RWPE1 (cell line): ENCODE measurements at regions not wholly inside any gene's neighbourhood (a gene's known extent, or its start where the extent isn't known, plus 50 kb on each side); places are given as distances from the start of the nearest gene placed in this dataset.

Source experiments
- CTCF ChIA-PET: fragments of 350-600 bp; sonication (Branson Sonifier 250); formaldehyde crosslinking; extraction: SDS; loops from one replicate; lab custom pipeline; 2021; lab: Yijun Ruan, JAX
- POLR2A ChIA-PET: fragments of 400-600 bp; formaldehyde crosslinking; extraction: SDS; loops from one replicate; lab custom pipeline; 2020; ENCODE audit warnings: antibody characterized with exemption; ENCODE audit not compliant: low non-redundant PET; lab: Yijun Ruan, JAX
- DNase-seq: peaks from one replicate; pipeline ENCODE4 v3.0.0; 2012; ENCODE audit warnings: low spot score
- H3K27ac ChIP-seq: fragments of 450-650 bp; 2 replicates; pipeline ENCODE4 v1.5.1; 2017
- CTCF ChIP-seq: fragments of 450-650 bp; conservative IDR thresholded peaks from 2 replicates; pipeline ENCODE4 v1.5.1; 2017; ENCODE audit warnings: low read depth, mild to moderate bottlenecking

GRCh38 chr4:156528216-156528615 lies 443.4 kb downstream of the PDGFC start:
- CTCF ChIA-PET, result no interaction called here
- no peak for TF ChIP-seq CTCF
- POLR2A ChIA-PET, result no interaction called here
- no peak overlapping the region for H3K27ac ChIP-seq
- DNase-seq, result no peak

DNA sequence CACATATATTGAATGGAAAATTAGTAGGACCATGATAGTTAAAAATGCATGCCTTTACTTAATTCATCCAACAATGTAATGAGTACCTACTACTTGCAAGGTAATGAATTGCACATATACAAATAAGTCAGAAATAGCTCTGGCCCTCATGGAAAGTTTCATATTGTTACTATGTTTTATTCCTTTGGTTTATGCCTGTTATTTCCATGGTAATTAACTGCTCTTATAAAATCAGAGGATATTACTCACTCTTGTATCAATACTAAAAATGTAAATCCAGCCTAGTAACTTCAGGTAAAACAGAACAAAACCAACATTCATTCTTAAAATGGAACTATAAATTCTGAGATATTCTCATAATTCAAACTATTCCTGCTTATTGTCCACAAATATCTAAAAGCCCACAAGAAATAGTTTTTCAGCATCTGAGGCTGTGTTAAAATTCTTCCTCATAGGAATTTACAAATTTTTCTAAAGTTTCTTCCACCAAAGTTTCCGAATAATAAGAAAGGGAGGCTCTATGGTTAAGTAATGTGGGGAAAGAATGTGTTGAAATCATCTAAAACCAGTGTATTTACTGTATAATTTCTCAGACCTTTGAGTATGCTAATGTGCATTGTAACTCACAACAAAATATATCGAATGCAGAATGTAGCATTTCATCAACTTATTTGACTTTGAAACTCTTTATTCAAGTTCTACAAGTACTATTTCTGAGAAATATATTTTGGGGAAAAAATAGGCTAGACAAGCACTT lies 444.2 kb downstream of the PDGFC start:
- H3K27ac ChIP-seq, result no peak overlapping the region
- DNase-seq, result no peak
- CTCF ChIA-PET, result no interaction called here
- POLR2A ChIA-PET, result no interaction called here
- no peak for TF ChIP-seq CTCF

- ChIA-PET POLR2A (no interaction called here), CTCF (no interaction called here)
- DNase-seq, result no peak
Measured at GRCh38 chr4:156523991-156524390, 447.6 kb downstream of the PDGFC start.

DNA sequence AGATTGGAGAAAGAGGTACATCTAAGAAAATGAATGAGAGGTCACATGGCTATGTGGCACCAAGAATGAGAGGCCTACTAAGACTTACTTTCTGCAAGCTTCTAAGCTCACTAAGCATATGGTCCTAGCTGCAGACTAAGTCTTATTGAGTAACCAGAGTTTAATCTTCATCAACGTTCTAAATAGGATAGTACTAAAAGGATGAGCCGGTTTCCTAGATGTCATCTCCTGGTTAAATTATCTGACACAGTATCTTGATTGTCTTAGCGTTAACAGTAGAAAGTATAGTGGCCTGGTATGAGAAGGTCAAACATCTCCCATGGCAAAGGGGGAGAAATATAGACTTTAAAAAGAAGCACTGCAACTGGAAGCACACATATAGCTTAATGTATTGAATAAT lies 448.1 kb downstream of the PDGFC start:
- no peak for TF ChIP-seq CTCF
- ChIA-PET POLR2A (no interaction called here), CTCF (interaction anchor here (0.8 kb wide), 1 partner anchor 13 kb away, joined by 4 read pairs; no protein-coding TSS in a partner anchor)
- H3K27ac ChIP-seq, result no peak overlapping the region
- no peak for DNase-seq

More at GRCh38 chr4:156523991-156524390, 447.6 kb downstream of the PDGFC start:
- TF ChIP-seq CTCF, result no peak
- no peak overlapping the region for H3K27ac ChIP-seq

- ChIA-PET POLR2A (no interaction called here), CTCF (no interaction called here)
- no peak for DNase-seq
- H3K27ac ChIP-seq, result no peak overlapping the region
- TF ChIP-seq CTCF, result no peak
Measured at GRCh38 chr4:156521631-156522030, 450.0 kb downstream of the PDGFC start.

DNA sequence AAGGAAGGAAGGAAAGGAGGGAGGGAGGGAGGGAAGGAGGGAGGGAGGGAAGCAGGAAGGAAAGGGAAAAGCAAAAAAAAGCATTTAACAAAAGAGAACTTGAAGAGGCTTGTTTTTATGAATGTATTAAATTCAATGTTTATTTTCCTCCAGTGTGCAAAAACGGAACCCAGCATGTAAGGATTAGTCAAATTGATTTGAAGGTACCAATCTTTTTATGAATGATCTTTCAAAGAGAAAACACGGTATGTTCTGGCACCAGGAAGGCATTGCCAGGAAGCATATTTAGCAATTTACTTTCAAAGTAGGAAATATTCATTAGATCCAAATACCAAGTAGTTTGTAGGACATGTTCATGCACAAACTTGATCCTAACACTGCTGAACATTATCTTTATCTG lies 453.6 kb downstream of the PDGFC start:
- no peak for TF ChIP-seq CTCF
- H3K27ac ChIP-seq, result no peak overlapping the region
- CTCF ChIA-PET, result interaction anchor here (0.7 kb wide), 1 partner anchor 506 kb away, joined by 5 read pairs; no protein-coding TSS in a partner anchor
- POLR2A ChIA-PET, result no interaction called here
- no peak for DNase-seq
